ENCODE measurements at regions not wholly inside any gene's neighbourhood (a gene's known extent, or its start where the extent isn't known, plus 50 kb on each side); places are given as distances from the start of the nearest gene placed in this dataset.

DNA sequence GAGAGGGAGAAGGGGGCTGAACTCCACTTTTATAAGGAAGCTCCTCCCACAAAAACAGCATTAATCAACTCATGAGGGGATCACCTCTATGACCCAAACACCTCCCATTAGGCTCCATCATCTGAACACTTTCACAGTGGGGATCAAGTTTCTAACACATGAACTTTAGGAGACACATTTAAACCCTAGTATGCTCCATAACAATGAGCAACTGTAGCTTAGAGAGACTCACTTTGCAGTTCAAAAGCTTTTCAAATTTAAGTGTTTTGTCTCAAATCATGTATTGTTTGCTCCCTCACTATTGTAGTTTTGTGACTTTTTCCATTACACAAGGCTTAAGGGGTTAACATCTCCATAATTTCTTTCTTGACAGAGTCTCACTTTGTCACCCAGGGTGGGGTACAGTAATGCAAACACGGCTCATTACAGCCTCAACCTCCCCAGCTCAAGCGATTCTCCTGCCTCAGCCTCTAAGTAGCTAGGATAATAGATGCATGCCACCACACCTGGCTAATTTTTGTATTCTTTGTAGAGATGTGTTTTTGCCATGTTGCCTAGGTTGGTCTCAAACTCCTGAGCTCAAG lies 352.7 kb upstream of the CDH20 start:
- TF ChIP-seq, protein P1, sequence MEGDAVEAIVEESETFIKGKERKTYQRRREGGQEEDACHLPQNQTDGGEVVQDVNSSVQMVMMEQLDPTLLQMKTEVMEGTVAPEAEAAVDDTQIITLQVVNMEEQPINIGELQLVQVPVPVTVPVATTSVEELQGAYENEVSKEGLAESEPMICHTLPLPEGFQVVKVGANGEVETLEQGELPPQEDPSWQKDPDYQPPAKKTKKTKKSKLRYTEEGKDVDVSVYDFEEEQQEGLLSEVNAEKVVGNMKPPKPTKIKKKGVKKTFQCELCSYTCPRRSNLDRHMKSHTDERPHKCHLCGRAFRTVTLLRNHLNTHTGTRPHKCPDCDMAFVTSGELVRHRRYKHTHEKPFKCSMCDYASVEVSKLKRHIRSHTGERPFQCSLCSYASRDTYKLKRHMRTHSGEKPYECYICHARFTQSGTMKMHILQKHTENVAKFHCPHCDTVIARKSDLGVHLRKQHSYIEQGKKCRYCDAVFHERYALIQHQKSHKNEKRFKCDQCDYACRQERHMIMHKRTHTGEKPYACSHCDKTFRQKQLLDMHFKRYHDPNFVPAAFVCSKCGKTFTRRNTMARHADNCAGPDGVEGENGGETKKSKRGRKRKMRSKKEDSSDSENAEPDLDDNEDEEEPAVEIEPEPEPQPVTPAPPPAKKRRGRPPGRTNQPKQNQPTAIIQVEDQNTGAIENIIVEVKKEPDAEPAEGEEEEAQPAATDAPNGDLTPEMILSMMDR (conservative IDR thresholded peaks at IDR 0.05; ENCODE audit: low read depth, low read length), result no peak
- TF ChIP-seq RCOR1 (IDR thresholded peaks at IDR 0.05; ENCODE audit: insufficient replicate concordance, low read length) (no peak), MAFK (IDR thresholded peaks at IDR 0.05; ENCODE audit: low read depth, low read length) (no peak), RFX5 (IDR thresholded peaks at IDR 0.05; ENCODE audit: low read depth, low read length) (no peak), POLR2A (IDR thresholded peaks at IDR 0.05; ENCODE audit: low read depth, low read length) (no peak), USF2 (IDR thresholded peaks at IDR 0.05; ENCODE audit: low read depth, low read length) (no peak), NFE2L2 (IDR thresholded peaks at IDR 0.05; ENCODE audit: low read depth, low read length) (no peak), FOS (IDR thresholded peaks at IDR 0.05; ENCODE audit: low read depth, low read length) (no peak), SMC3 (IDR thresholded peaks at IDR 0.05; ENCODE audit: low read depth, low read length) (no peak), CHD1 (IDR thresholded peaks at IDR 0.05; ENCODE audit: low read depth, low read length) (no peak), MAZ (IDR thresholded peaks at IDR 0.05; ENCODE audit: borderline replicate concordance, low read depth, low read length) (no peak), MXI1 (IDR thresholded peaks at IDR 0.05; ENCODE audit: borderline replicate concordance, low read depth, low read length) (no peak), CEBPB (IDR thresholded peaks at IDR 0.05; ENCODE audit: low read depth, low read length) (no peak)
- TF ChIP-seq, protein P2, sequence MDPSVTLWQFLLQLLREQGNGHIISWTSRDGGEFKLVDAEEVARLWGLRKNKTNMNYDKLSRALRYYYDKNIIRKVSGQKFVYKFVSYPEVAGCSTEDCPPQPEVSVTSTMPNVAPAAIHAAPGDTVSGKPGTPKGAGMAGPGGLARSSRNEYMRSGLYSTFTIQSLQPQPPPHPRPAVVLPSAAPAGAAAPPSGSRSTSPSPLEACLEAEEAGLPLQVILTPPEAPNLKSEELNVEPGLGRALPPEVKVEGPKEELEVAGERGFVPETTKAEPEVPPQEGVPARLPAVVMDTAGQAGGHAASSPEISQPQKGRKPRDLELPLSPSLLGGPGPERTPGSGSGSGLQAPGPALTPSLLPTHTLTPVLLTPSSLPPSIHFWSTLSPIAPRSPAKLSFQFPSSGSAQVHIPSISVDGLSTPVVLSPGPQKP (IDR thresholded peaks at IDR 0.05; ENCODE audit: borderline replicate concordance, low read depth, low read length), result no peak

Data from IMR-90 (cell line).